ENCODE measurements at regions not wholly inside any gene's neighbourhood (a gene's known extent, or its start where the extent isn't known, plus 50 kb on each side); places are given as distances from the start of the nearest gene placed in this dataset.

DNA sequence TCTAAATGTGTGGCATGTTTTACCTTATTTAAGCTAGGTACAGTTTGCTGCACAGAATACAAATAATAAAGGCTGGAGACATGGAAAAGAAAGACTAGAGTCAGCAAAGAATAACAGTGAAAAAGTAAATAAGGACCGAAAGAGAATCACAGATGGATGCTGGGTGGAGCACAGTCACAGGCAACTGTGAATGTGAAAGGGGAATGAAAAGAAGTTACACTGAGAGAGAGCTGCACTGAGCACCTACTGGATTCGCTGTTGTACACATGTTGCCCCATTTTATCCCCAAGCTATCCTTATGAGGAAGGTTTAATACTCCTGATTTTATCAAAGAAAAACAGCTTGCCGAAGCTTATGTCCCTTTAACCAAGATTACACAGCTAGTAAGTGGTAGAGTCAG, 165.4 kb upstream of the RGMB start:
- no peak for DNase-seq (ENCODE audit: low spot score)

DNA sequence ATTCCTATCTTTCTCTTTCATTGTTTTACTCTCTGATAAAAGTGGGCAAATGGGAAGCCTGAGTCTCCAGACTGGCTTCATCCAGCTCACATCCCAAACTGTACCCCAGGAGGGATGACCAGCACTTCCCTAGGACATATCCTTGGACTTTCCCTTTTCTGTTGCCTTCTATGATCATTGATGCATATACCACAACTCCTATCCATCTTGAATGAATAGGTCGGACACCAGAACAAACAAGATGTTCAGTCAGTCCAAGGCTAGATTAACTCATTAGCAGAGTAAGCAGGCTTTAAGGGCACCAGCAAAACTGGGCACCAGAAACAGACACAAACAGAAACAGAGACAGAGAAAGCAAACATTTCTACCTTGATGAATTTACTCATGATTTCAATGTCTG, 159.1 kb upstream of the RGMB start:
- no peak for DNase-seq (ENCODE audit: low spot score)

DNA sequence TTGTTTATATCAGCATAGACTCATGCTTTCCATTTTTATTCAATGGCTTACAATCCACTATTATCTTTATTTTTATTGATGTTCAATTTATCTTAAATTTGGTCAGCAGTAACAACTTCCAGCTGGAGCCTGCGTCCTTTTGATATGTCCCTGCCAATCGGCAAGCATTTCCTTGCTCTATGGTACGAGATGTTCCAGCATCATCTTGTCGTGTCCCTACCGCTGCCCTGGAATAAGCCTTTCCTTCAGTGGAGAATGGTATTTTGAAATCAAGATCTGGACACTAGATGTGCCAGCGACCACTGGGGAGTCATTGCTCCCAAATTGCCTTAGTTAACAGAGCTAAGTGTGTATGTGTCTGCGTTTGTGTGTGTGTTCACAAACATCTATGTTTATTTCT, 151.6 kb upstream of the RGMB start:
- no peak for DNase-seq (ENCODE audit: low spot score)

DNA sequence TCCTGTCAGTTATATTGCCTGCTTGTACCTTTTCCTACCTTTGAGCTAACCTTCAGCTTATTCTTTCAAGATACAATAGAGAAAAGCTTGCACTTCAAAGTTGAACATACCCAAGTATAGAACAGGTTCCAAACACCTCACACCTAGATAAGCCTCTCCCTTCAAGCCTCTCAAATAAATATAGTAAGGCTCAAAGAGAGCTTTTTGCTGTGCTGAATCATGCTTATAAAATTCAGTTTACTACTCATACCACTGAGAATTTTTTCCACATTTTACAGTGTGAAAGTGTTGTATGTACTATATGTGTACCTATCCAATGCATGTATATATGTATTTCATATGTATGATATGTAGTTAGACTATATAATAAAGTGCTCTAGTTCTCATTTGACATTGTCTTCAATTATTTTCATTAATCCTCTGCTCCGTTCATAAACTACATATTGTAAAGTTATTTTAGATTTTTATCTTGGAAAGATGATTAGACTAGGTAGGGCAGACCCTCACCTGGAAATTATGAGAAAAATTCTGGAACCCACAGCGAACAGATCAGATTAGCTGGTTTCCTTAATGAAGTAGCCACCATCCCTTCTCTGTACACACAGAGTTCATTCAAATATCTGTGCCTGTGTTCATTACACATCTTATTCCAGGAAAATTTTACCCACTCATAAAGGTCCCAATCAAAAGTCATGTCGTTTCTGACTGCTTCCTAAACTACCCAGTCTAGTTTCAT, 149.2 kb upstream of the RGMB start:
- DNase-seq (ENCODE audit: low spot score) = no peak

DNA sequence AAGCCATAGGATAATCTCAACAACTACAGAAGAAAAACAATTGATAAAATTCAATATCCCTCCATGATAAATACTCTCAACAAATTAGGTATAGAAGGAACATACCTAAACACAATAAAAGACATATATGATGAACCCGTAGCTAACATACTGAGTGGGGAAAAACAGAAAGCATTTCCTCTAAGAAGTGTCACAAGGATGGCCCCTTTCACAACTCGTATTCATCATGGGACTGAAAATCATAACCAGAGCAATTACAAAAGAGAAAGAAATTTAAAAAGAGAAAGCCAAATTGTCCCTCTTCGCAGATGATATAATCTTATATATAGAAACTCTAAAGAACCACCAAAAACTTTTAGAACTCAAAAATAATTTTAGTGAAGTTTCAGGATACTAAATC, 146.3 kb upstream of the RGMB start:
- DNase-seq (ENCODE audit: low spot score) = no peak

DNA sequence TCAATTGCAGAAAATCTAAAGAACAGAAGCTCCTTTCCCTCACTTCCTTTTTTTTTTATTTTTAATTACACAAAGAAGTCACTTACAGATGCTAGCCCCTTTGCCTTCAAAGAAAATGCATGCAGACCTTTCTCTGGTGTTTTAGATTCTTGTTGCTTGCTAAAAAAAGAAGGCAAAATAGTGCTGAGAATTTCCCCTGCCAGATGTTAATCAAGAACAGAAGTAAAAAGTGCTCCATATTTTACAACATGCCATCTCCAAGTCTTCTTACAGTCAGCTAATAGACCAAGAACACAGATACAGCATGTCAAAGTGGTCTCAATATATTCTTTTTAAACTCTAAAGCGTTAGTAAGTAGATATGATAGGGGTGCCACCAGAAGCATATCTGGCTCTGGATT, 142.8 kb upstream of the RGMB start:
- no peak for DNase-seq (ENCODE audit: low spot score)

DNA sequence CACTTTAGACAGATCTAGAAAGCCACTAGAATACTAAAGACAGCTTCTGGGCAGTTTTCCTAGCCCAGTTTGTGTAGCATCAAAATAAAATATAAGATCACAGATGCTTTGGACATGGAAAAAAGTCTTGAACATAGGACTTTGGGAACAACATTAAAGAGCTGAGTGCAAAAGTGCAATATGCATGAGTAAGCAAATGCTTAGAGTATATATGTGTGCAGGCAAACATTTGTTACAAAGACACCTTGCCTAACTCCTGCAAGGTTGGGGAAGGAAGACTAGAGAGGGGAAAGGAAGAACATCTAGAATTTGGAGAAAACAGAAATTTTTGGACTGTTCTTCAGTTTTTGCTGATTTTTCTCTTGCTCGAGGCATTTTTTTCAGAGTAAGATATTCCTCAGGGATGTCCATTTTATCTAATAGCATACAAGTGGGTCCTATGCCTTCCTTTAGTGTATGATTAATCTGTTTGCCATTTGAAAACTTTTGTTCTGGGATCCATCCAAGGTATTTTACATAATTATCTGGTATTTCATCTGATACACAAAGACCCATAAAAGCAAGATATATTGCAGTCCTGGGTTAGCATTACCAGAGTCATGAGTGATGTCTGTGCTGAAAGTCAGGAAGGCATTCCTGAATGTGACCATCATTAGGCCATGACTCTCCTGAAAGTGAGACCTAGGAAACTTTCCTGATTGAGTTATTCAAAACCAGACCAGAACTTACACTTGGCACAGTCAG, 142.0 kb upstream of the RGMB start:
- DNase-seq (ENCODE audit: low spot score) = no peak

DNA sequence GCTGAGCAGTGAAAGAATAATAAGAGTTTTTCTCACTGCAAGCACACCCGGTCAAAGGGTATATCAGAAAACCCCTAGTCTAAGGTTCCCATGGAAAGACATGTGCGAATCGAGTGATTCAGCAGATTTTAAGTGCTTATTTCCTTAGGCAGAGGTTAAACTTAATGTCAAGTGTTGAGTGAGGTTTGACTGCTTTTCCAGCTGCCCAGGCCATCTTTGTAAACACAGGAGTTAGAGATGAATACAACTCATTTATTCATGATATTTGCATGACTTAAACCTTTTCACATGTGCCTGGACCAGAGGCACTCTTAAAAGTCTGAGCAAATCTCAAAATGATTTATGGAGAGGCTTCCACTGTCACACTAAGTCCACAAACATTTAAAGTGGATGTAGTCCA, 137.8 kb upstream of the RGMB start:
- DNase-seq (ENCODE audit: low spot score) = no peak

DNA sequence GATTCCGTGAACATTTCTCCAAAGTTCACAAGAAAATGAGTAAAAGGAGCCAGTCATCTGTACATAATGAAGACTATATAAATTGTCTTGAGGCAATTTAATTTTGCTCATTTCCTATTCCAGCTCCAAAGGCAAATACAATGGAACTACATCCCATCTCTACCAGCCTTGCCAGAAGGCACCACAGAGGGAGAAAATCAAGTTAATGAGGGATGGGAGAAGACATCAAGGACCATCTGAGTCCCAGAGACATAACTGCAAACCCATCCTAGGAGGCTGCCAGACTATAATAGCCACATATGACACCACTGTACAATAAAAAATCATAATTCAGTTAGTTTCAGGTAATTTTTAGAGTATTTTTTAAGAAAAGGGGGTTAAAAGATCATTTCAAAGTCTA, 136.3 kb upstream of the RGMB start:
- DNase-seq (ENCODE audit: low spot score) = no peak

DNA sequence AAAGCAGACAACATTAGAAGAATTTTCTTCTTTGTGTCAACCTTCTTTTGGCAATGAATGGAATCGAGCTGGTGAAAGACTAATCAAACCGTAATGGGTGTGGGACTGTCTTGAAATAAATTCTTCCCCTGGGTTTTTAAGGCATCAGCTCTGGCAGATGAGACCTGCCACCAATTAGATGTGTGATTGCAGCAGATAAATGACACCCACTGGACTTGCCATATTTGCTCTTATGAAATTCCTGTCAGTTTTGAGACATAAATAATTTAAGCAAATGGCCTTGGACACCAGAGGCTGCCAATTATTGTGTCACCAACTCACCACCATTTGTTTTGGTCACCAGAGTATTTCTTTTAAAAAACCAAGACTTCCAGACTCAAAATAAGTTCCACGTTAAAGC, 135.9 kb upstream of the RGMB start:
- no peak for DNase-seq (ENCODE audit: low spot score)

DNA sequence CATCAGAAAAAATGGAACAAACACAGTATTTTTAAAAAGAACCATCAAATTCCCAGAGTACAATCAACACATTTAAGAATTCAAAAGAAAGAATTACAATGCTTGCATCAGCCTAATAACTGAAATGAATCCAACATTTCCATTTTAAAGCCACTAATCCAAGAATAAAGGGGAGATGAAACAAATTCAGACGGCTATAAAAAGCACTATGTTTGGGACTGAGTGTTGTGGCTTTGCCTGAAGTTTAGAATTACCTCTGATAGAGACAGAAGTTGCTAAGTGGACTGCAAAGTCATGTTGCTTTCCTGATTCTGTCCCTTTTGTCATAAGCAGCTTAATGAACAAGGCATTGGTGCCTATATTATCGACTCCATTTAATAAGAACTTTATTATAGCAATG, 135.4 kb upstream of the RGMB start:
- DNase-seq (ENCODE audit: low spot score) = no peak

DNA sequence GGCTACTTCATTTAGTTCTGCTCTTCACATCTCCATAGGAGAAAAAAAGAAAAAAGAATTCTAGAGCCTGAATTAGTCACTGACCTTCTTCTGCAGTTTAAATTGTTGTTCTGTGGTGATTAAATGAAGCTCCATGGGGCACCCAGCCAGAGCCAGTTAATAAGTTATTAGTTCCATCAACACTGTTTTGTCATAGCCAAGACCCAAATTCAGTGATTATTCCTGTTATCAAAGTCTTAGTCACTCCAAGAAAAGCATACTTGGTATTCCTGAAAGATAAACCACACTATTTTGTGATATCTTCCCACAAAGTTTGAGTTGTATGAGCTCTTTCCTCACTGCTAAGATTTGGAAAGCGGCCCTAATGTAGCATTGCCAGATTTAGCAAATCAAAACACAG, 134.8 kb upstream of the RGMB start:
- no peak for DNase-seq (ENCODE audit: low spot score)

DNA sequence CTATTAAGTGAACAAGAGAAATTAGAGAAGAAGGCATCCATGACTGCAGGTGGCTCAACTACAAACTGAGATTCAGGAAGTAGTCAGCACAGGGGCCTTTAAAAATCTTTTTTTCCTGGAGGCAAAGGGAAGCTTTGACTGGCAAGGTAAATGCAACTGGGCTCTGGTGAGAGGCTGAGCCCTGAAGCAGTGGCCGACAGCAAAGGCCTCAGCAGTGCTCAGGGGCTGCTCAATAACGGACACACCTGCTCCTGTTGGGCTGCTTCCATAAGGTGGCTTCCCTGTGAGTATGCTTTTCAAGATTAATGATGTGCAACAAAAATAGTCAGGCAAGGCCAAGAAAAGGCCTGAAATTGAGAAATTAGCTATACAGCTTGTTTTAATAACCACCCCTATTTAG, 134.2 kb upstream of the RGMB start:
- DNase-seq (ENCODE audit: low spot score) = no peak

DNA sequence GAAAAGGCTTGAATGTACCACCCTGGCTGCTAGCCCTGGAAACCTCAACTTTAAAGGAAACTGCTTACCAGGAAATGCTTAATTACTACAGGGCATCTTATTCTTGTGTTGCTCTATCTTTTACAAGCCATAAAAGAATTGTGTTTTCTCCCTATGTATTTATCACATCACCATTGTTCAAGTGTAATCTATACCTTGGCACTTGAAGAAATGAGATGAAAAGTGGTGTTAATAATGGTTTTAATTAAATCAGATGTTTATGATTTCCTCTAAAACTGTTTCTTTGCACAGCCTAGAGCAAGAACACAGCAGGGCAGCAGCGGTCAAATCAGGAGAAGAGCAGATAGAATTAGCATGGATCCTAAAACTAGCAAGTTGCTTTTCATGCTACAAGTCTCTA, 131.8 kb upstream of the RGMB start:
- no peak for DNase-seq (ENCODE audit: low spot score)

DNA sequence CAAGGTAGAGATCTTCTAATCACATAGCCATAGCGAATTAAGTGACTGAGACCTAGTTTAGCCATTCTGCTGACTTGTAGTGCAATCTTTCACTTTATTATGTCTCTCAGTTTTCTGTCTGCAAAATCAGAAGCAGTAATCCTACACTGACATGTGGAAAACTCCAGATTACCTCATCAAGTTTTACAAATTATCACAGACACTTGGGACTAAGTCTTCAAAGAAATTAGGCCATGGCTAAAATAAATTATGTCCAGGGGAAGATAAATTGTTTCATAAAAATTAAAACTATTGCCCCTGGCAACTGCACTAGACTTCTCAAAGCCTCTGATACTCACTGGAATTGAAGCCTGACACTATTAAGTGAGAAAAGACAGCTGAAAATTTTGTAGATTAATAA, 129.9 kb upstream of the RGMB start:
- no peak for DNase-seq (ENCODE audit: low spot score)

DNA sequence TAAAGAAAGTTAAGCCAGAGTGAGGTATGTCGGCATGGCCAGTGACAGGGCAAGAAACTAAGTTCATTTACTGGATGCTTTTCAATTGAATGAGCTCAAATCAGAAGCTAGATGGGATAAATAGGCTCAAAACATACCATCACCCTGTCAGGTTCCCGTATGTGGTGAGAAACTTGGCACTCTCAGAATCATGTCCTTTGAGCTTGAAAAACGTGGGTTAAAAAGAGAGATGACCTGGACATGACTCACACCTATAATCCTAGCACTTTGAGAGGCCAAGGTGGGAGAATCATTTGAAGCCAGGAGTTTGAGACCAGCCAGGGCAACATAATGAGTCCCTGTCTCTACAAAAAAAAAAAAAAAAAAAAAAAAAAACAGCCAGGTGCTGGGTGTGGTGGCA, 121.7 kb upstream of the RGMB start:
- DNase-seq (ENCODE audit: low spot score) = no peak

DNA sequence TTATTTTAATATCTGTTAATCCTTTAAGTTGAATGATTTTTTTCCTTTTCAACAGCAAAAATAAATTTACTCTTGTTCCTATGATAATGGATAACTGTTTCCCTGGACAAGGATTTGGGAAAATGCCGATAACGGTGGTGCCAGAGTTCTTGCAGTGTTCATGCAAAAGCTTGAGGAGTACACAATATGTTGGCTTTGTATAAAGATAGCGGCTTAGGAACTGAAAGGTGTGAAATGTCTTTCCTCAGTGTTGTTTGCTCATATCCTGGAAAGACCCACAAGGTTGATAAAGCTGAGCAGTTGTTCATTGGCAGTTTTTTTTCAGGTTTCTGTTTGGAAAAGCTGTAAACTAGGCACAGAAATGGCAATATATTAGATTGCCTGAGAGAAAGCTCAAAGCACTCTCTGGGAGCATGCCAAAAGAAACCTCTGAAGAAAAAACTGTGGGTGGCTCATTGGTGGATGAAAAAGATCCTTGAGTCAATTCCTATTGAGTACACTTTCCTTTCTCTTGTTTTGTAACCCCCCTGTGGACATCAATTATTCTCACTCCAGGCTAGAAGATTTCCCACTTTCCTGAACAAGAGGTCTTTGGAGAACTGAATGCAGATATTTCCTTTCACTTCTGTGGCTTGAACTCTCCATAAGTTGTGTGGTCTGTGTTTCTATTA, 117.2 kb upstream of the RGMB start:
- DNase-seq (ENCODE audit: low spot score) = no peak

DNA sequence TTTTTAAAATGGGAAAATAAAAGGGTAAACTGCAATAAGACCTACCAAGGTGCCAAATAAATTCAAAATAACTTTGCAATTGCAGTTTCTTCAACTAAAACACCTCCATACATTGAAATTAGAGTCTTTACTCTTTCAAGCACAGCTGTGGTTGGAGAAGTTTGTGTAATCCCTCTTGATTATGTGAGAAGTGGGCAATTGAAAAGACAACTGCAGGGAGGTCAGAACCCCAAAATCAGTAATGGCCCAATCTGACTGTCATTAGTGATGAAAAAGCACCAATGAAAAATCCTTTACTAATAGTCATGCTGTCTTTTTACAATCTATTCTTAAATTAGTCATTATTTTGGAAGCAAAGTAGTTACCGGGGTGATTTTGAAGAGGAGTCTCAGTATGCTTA, 116.7 kb upstream of the RGMB start:
- DNase-seq (ENCODE audit: low spot score) = no peak

DNA sequence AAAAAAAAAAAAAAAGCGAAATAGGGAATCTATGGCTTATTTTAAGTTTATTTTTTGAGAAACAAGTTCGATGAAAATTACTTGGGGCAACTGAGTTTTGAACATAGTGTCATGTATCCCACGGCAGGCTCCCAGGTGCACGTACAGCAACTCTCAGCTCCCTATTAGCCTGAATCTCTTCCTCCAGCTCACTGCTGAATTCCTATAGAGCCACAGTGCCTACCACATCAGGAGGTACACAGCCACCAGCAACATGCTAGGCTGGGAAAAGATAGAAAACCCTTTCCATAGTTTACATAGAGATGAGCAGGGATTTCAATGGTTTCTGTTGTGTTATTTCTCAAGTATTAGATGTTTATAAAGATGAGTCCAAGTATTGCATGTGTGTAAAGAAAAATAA, 115.9 kb upstream of the RGMB start:
- DNase-seq (ENCODE audit: low spot score) = no peak

DNA sequence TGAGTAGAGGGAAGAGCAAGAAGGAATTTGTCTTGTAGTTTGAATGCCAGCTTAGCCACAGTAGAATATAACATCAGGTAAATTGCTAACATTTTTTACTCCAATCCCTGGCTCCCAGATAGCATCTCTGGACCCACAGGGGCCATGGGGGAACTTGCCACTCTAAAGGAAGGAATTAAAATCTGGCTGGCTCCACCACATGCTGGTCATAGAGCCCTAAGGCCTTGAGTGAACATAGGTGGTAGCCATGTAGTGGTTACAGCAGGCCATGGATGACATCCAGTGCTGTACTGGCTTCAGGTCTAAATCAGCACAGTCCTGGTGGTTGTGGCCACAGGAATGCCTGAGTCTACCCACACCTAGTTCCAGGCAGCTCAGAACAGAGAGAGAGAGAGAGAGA, 109.9 kb upstream of the RGMB start:
- no peak for DNase-seq (ENCODE audit: low spot score)

DNA sequence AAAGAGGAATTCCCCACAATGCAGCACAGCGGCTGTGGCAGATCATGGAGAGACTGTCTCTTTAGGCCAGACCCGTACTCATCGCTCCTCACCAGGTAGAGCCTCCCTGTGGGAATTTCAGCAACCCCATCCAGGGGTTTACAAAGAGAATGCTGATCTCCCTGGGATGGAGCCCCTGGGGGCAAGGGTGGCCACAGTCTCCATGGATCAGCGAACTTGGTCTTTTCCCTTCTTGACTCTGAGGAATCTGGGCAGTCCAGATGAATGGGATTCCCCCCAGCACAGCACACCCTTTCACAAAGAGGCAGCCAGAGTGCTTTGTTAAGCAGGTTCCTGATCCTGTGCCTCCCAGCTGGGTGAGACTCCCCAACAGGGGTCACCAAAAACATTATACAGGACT, 108.7 kb upstream of the RGMB start:
- DNase-seq (ENCODE audit: low spot score) = no peak

DNA sequence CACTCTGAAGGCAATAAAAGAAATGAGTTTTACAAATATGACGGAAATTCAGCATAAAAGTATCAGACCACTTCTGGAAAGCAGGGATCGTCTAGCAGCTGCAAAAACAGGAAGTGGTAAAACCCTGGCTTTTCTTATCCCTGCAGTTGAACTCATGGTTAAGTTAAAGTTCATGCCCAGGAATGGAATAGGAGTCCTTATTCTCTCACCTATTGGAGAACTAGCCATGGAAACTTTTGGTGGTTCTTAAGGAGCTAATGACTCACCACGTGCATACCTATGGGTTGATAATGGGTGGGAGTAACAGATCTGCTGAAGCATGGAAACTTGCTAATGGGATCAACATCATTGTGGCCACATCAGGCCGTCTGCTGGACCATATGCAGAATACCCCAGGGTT, 93.5 kb upstream of the RGMB start:
- no peak for DNase-seq (ENCODE audit: low spot score)

DNA sequence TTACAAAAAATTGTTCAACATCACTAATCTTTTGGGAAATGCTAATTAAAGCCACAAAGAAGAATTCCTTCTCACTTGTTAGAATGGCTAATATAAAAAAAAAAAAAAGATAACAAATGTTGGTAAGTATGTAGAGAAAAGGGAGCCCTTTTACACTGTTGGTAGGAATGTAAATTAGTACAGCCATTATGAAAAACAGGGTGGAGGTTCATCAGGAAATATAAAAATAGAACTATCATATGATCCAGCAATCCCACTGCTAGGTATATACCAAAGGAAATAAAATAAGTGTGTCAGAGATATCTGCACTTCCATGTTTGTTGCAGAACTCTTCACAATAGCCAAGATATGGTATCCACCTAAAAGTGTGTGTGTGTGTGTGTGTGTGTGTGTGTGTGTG, 83.5 kb upstream of the RGMB start:
- DNase-seq (ENCODE audit: low spot score) = no peak

DNA sequence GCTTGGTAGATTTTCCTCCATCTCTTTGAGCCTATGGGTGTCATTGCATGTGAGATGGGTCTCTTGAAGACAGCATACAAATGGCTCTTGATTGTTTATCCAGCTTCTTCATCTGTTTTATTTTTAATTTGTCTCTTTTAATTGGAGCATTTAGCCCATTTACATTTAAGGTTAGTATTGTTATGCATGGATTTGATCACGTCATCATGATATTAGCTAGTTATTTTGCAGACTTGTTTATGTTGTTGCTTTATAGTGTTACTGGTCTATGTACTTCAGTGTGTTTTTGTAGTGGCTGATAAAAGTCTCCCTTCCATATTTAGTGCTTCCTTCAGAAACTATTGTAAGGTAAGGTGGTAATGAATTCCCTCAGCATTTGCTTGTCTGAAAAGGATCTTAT, 78.6 kb upstream of the RGMB start:
- no peak for DNase-seq (ENCODE audit: low spot score)
